NCI-H2227 treated with DMSO at 0.1 percent for 48 hours (cell line): ENCODE measurements at regions not wholly inside any gene's neighbourhood (a gene's known extent, or its start where the extent isn't known, plus 50 kb on each side); places are given as distances from the start of the nearest gene placed in this dataset.

ENCODE experiments used
- DNase-seq: peaks from one replicate; lab custom pipeline; 2025; lab: John Stamatoyannopoulos, UW

GRCh38 chr1:112264553-112264952 is 131.5 kb upstream of the CTTNBP2NL start:
- DNase-seq: no peak

- DNase-seq: no peak
Measured at GRCh38 chr1:112265931-112266330, 130.1 kb upstream of the CTTNBP2NL start.

- no peak for DNase-seq
Measured at GRCh38 chr1:112267206-112267605, 128.8 kb upstream of the CTTNBP2NL start.

- no peak for DNase-seq
Measured at GRCh38 chr1:112267929-112268328, 128.1 kb upstream of the CTTNBP2NL start.

- no peak for DNase-seq
Measured at GRCh38 chr1:112268408-112268807, 127.6 kb upstream of the CTTNBP2NL start.

- DNase-seq: no peak
Measured at GRCh38 chr1:112271270-112271669, 124.7 kb upstream of the CTTNBP2NL start.

- no peak for DNase-seq
Measured at GRCh38 chr1:112272101-112272772, 123.8 kb upstream of the CTTNBP2NL start.

GRCh38 chr1:112284796-112285195 is 111.2 kb upstream of the CTTNBP2NL start:
- no peak for DNase-seq

GRCh38 chr1:112285316-112285715 is 110.7 kb upstream of the CTTNBP2NL start:
- peak; percentile 51 for DNase-seq

GRCh38 chr1:112285746-112286145 is 110.3 kb upstream of the CTTNBP2NL start:
- DNase-seq: peak; percentile 51

- no peak for DNase-seq
Measured at GRCh38 chr1:112296908-112297307, 99.1 kb upstream of the CTTNBP2NL start.

GRCh38 chr1:112297536-112297935 is 98.5 kb upstream of the CTTNBP2NL start:
- no peak for DNase-seq

- no peak for DNase-seq
Measured at GRCh38 chr1:112298558-112298957, 97.5 kb upstream of the CTTNBP2NL start.

GRCh38 chr1:112304126-112304525 is 91.9 kb upstream of the CTTNBP2NL start:
- DNase-seq: no peak

- DNase-seq: no peak
Measured at GRCh38 chr1:112304612-112305011, 91.4 kb upstream of the CTTNBP2NL start.

GRCh38 chr1:112307930-112308591 is 88.0 kb upstream of the CTTNBP2NL start:
- DNase-seq: no peak

GRCh38 chr1:112308716-112309115 is 87.3 kb upstream of the CTTNBP2NL start:
- no peak for DNase-seq

- DNase-seq: no peak
Measured at GRCh38 chr1:112309499-112309898, 86.5 kb upstream of the CTTNBP2NL start.

GRCh38 chr1:112312315-112312714 is 83.7 kb upstream of the CTTNBP2NL start:
- no peak for DNase-seq

- DNase-seq: no peak
Measured at GRCh38 chr1:112312879-112313278, 83.1 kb upstream of the CTTNBP2NL start.

GRCh38 chr1:112316254-112316913 is 79.6 kb upstream of the CTTNBP2NL start:
- peak; percentile 13 for DNase-seq

GRCh38 chr1:112317140-112317539 is 78.9 kb upstream of the CTTNBP2NL start:
- peak; percentile 35 for DNase-seq

GRCh38 chr1:112317611-112318062 is 78.4 kb upstream of the CTTNBP2NL start:
- DNase-seq: no peak
